GM12892 (cell line): ENCODE measurements at regions not wholly inside any gene's neighbourhood (a gene's known extent, or its start where the extent isn't known, plus 50 kb on each side); places are given as distances from the start of the nearest gene placed in this dataset.

ENCODE experiments used
- POLR2A ChIP-seq: IDR thresholded peaks from 2 replicates; pipeline ENCODE4 v1.6.1; 2011; ENCODE audit warnings: low read depth, low read length, control low read depth
- POLR2AphosphoS5 ChIP-seq: IDR thresholded peaks from 2 replicates; pipeline ENCODE4 v1.6.1; 2011; ENCODE audit warnings: low read depth, low read length, control low read depth
- TAF1 ChIP-seq: IDR thresholded peaks from 2 replicates; pipeline ENCODE4 v1.6.1; 2011; ENCODE audit warnings: low read depth, mild to moderate bottlenecking, control low read depth, low read length, borderline replicate concordance

DNA sequence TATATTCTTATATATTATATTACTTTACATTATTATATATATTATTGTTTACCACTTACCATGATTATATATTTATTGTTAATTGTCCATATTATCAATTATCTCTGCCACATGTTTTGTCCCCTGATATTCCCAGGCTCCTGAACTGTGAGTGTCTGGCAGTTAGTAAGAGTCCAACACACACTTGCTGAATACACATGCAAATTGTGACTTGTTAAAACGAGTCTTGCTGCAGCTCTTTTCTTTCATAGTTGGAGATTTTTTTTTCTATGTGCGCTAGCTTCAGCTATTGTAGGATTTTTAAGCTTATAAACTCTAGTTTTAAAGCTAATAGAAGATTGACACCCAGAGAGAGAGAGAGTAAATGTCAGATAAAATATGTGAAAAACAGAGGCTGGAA, 207.8 kb upstream of the FAM3C start:
- TF ChIP-seq POLR2AphosphoS5, result no peak
- no peak for TF ChIP-seq POLR2A
- no peak for TF ChIP-seq TAF1
